Common myeloid progenitor, CD34-positive (primary cell): ENCODE measurements at regions not wholly inside any gene's neighbourhood (a gene's known extent, or its start where the extent isn't known, plus 50 kb on each side); places are given as distances from the start of the nearest gene placed in this dataset.
"Not testable (repeated sequence)": the region's sequence is repeated elsewhere in the genome, so short reads cannot be mapped to it uniquely, and the experiment has no call there.

Experiments
- CTCF ChIA-PET: fragments of 350-600 bp; sonication (Branson Sonifier 250); formaldehyde crosslinking; loops from one replicate; lab custom pipeline; 2021; ENCODE audit warnings: antibody characterized with exemption; lab: Charles Lee
- POLR2A ChIA-PET: fragments of 350-600 bp; sonication (Branson Sonifier 250); formaldehyde crosslinking; loops from one replicate; lab custom pipeline; 2021; ENCODE audit warnings: antibody characterized with exemption; lab: Charles Lee
- DNase-seq, 3 donors: peaks; one replicate each; pipeline versions ENCODE4 v3.0.0 to v3.0.0-alpha.2; 2013
- H3K27ac ChIP-seq, 2 experiments: 1 replicate in 1 of 2; 2 replicates in 1 of 2; pipeline ENCODE4 v1.7.0; 2013; ENCODE audit warnings: inconsistent platforms in 2 of 2, low read length in 2 of 2, mild to moderate bottlenecking in 2 of 2, low read depth in 1 of 2, moderate library complexity in 1 of 2; ENCODE audit not compliant: severe bottlenecking in 2 of 2, insufficient read depth in 1 of 2, poor library complexity in 1 of 2
- H3K27me3 ChIP-seq, 5 experiments: replicated peaks in 2 of 5; 1 replicate in 3 of 5; 2 replicates in 2 of 5; pipeline versions ENCODE4 v1.6.1 to v1.7.0; 2013; ENCODE audit warnings: low read length in 4 of 5, mild to moderate bottlenecking in 2 of 5, moderate library complexity in 2 of 5, inconsistent platforms in 1 of 5; ENCODE audit not compliant: insufficient read depth in 5 of 5, control insufficient read depth in 4 of 5
- H3K36me3 ChIP-seq, 4 experiments: 1 replicate in 2 of 4; 2 replicates in 2 of 4; pipeline versions ENCODE4 v1.6.1 to v1.7.0; 2013; ENCODE audit warnings: low read length in 3 of 4, control low read depth in 1 of 4, mild to moderate bottlenecking in 1 of 4; ENCODE audit not compliant: control insufficient read depth in 4 of 4, insufficient read depth in 4 of 4
- H3K4me1 ChIP-seq, 4 experiments: 1 replicate in 3 of 4; 2 replicates in 1 of 4; pipeline versions ENCODE4 v1.6.1 to v1.7.1; 2013; ENCODE audit warnings: low read length in 3 of 4, mild to moderate bottlenecking in 3 of 4, control low read depth in 1 of 4, inconsistent platforms in 1 of 4, moderate library complexity in 1 of 4; ENCODE audit not compliant: control insufficient read depth in 4 of 4, insufficient read depth in 4 of 4; ENCODE audit errors: control extremely low read depth in 1 of 4
- H3K4me3 ChIP-seq, 7 experiments: 1 replicate in 4 of 7; 2 replicates in 3 of 7; pipeline versions ENCODE4 v1.5.1 to v1.7.0; 2013; ENCODE audit warnings: mild to moderate bottlenecking in 7 of 7, low read length in 6 of 7, moderate library complexity in 6 of 7, inconsistent platforms in 2 of 7, low read depth in 2 of 7, control low read depth in 1 of 7; ENCODE audit not compliant: insufficient read depth in 4 of 7, control insufficient read depth in 1 of 7; ENCODE audit errors: extremely low read depth in 1 of 7
- H3K9me3 ChIP-seq, 5 experiments: 1 replicate in 4 of 5; 2 replicates in 1 of 5; pipeline versions ENCODE4 v1.6.1 to v1.7.1; 2013; ENCODE audit warnings: low read length in 4 of 5, mild to moderate bottlenecking in 2 of 5, inconsistent platforms in 1 of 5, low read depth in 1 of 5, moderate library complexity in 1 of 5; ENCODE audit not compliant: control insufficient read depth in 4 of 5, insufficient read depth in 2 of 5; ENCODE audit errors: control extremely low read depth in 1 of 5
- WGBS: methylation state at CpG from one replicate; pipeline ENCODE4 v1.1.5; 2013; ENCODE audit not compliant: insufficient coverage; 5-methylcytosine and 5-hydroxymethylcytosine counted together

DNA sequence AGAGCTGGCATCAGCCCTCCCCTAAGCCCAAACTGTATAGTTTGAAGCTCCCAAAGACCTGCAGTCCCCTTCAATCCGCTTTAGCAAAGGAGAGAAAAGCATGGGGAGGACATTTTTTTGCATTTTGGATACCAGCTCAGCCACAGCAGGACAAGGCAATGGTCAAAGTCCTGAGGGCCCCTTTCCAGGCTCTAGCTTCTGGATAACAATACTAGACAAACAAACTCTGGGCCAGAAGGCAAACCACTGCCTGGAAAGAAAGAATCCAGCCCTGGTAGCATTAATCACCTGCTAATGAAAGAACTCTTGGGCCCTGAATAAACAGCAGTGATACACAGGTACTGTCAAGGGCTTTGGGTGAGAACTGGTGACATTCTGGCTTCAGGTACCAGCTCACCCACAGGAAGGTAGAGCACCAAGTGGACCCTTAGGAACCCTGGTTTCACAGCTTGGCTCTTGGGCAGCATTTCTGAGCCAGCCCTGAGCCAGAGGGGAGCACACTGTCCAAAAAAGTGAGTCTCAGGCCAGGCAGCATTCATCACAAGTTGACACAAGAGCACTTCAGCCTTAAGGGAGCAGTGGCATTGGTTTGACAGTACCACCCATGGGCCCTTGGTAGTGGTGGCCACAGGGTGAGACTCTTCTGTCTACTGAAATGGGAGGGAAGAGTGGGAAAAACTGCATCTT lies 62.5 kb downstream of the SPIN3 start:
- Histone ChIP-seq H3K27ac (no peak overlapping the region), H3K36me3 (no peaks in the 10 kb centered on the region), H3K4me1 (no peaks in the 10 kb centered on the region), H3K9me3 (peaks cover 0 to 11% (median 2%) of the 10 kb centered on the region in 5 experiments), H3K27me3 (peaks cover 0 to under 1% (median 0%) of the 10 kb centered on the region in 5 experiments), H3K4me3 (no peak overlapping the region)
- ChIA-PET POLR2A (no interaction called here), CTCF (no interaction called here)
- no peak for DNase-seq
- 43% methylated on average over 1 of the region's 1 CpG for WGBS

DNA sequence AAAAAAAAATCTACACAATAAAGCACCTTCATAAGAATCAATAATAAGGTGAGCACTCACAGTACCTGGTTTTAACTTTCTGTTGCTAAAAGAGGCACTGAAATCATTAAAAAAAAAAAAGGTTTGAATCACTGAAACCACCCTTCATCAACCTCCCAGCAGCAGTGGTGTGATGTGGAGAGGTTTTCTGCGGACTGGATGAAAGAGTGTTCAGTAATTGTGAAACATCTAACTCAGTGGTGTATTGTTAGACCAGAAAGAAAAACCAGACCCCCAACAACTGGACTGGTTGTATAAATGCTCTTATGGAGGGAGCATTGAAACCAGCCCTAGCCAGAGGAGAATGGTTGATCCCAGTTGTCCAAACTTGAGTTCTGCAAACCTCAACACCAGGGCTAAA lies 63.2 kb downstream of the SPIN3 start:
- DNase-seq, result no peak
- ChIA-PET CTCF (no interaction called here), POLR2A (no interaction called here)
- Histone ChIP-seq H3K9me3 (peaks cover 0 to 11% (median 2%) of the 10 kb centered on the region in 5 experiments), H3K4me3 (no peak overlapping the region), H3K36me3 (no peaks in the 10 kb centered on the region), H3K27ac (no peak overlapping the region), H3K27me3 (peaks cover 0 to 8% (median 0%) of the 10 kb centered on the region in 5 experiments), H3K4me1 (no peaks in the 10 kb centered on the region)
- WGBS, result no CpG with 5 or more reads among the region's 1 CpG

DNA sequence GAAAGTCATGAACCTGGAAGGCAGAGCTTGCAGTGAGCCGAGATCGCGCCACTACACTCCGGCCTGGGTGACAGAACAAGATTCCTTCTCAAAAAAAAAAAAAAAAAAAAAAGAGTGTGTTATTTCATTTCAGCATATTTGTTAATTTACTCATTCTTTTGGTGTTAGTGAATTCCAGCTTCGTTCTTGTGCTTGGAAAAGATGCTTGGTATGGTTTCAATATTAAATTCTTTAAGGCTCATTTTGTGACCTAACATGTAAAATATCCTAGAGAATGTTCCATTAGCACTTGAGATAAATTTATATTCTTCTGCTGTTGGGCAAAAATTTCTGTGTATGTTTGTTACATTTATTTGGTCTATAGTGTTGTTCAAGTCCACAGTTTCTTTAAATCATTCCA lies 66.8 kb downstream of the SPIN3 start:
- peaks cover 0 to 12% (median 0%) of the 10 kb centered on the region in 5 experiments for H3K9me3 ChIP-seq
- H3K36me3 ChIP-seq, result no peaks in the 10 kb centered on the region
- POLR2A ChIA-PET, result no interaction called here
- no peak for DNase-seq
- no peak overlapping the region for H3K4me3 ChIP-seq
- H3K27ac ChIP-seq, result no peak overlapping the region
- no CpG with 5 or more reads among the region's 5 CpGs for WGBS
- CTCF ChIA-PET, result interaction anchor here (0.6 kb wide), 1 partner anchor 87 kb away, joined by 3 read pairs; no protein-coding TSS in a partner anchor
- H3K27me3 ChIP-seq, result peaks cover 0 to 20% (median 0%) of the 10 kb centered on the region in 5 experiments
- H3K4me1 ChIP-seq, result no peaks in the 10 kb centered on the region

DNA sequence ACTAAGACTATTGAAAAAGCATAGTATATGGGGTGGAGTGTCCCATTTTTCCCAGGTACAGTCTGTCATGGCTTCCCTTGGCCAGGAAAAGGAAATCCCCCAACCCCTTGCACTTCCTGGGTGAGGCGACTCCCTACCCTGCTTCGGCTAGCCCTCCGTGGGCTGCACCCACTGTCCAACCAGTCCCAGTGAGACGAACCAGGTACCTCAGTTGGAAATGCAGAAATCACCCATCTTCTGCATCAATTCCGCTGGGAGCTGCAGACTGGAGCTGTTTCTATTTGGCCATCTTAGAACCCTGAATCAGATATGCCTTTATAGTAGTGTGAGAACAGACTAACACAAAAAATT lies 74.4 kb downstream of the SPIN3 start:
- POLR2A ChIA-PET, H3K27me3 ChIP-seq, H3K4me3 ChIP-seq, H3K36me3 ChIP-seq, H3K4me1 ChIP-seq, DNase-seq, H3K27ac ChIP-seq, H3K9me3 ChIP-seq, CTCF ChIA-PET: not testable (repeated sequence)
- WGBS, result 100% methylated on average over 3 of the region's 5 CpGs

DNA sequence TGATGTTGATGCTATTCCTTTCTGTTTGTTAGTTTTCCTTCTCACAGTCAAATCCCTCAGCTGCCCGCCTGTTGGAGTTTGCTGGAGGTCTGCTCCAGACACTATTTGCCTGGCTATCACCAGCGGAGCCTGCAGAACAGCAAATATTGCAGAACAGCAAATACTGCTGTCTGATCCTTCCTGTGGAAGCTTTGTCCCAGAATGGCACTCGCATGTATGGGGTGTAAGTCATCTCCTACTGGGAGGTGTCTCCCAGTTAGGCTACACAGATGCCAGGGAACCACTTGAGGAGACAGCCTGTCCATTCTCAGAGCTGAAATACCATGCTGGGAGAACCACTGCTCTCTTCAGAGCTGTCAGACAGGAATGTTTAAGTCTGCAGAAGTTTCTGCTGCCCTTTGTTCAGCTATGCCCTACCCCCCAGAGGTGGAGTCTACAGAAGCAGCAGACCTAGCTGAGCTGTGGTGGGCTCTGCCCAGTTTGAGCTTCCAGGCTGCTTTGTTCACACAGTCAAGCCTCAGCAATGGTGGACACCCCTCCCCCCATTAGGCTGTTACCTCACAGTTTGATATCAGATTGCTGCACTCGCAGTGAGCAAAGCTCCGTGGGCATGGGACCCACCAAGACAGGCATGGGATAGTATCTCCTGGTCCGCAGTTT lies 74.9 kb downstream of the SPIN3 start:
- Histone ChIP-seq H3K9me3 (peaks cover 0 to 2% (median 0%) of the 10 kb centered on the region in 5 experiments), H3K4me1 (no peaks in the 10 kb centered on the region), H3K27ac (no peak overlapping the region), H3K36me3 (no peaks in the 10 kb centered on the region), H3K27me3 (peaks cover 0 to 3% (median 0%) of the 10 kb centered on the region in 5 experiments), H3K4me3 (no peak overlapping the region)
- DNase-seq, result no peak
- ChIA-PET CTCF (no interaction called here), POLR2A (no interaction called here)
- 66% methylated on average over 2 of the region's 6 CpGs for WGBS

DNA sequence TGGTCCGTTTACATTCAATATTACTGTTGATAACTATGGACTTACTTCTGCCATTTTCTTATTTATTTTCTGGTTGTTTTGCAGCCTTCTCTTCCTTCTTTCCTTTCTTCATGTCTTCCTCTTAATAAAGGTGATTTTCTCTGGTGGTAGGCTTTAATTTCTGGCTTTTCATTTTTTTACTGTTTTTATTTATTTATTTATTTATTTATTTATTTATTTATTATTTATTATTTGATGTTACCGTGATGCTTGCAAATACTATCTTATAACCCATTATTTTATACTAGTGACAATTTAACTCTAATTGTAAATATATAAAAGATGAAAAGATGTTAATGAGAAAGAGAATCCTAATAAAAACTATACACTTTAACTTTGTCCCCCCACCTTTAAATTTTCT lies 112.8 kb downstream of the SPIN3 start:
- ChIA-PET CTCF (no interaction called here), POLR2A (no interaction called here)
- peaks cover 0 to 5% (median 0%) of the 10 kb centered on the region in 5 experiments for H3K27me3 ChIP-seq
- no peaks in the 10 kb centered on the region for H3K9me3 ChIP-seq
- no peaks in the 10 kb centered on the region for H3K36me3 ChIP-seq
- H3K4me1 ChIP-seq, result no peaks in the 10 kb centered on the region
- H3K27ac ChIP-seq, result no peak overlapping the region
- no peak for DNase-seq
- WGBS, result no CpG with 5 or more reads among the region's 2 CpGs
- H3K4me3 ChIP-seq, result no peak overlapping the region
